Inflammatory macrophage (primary cell): ENCODE measurements at regions not wholly inside any gene's neighbourhood (a gene's known extent, or its start where the extent isn't known, plus 50 kb on each side); places are given as distances from the start of the nearest gene placed in this dataset.

Experiments used
- DNase-seq, 2 donors: peaks; one replicate each; pipeline ENCODE4 v3.0.0-alpha.2; 2020 to 2022

DNA sequence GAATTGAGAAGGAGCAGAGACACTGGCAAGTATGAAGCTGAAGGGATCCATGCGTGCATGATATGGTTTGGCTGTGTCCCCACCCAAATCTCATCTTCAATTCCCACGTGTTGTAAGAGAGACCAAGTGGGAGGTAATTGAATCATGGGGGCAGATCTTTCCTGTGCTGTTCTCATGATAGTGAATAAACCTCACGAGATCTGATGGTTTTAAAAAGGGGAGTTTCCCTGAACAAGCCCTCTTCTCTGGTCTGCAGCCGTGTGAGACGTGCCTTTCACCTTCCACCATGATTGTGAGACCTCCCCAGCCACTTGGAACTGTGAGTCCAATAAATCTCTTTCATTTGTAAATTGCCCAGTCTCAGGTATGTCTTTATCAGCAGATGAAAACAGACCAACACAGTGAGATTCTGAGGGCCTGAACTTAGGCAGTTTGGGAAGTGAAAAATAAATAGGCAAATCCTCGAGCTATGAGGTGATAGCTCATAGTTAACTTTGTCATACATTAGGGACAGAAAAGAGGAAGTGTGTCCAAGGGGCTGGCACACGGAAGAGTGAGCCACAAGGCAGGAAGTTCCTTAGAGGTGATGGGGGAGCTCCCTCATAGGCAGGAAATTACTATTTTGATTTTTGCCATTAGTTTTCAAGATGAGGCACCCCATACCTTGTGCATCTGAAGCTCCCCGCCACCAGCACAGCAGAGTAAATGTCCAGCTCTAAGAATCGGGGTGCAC is 658.8 kb upstream of the ID2 start:
- peak; percentile 77 to 78 for DNase-seq

DNA sequence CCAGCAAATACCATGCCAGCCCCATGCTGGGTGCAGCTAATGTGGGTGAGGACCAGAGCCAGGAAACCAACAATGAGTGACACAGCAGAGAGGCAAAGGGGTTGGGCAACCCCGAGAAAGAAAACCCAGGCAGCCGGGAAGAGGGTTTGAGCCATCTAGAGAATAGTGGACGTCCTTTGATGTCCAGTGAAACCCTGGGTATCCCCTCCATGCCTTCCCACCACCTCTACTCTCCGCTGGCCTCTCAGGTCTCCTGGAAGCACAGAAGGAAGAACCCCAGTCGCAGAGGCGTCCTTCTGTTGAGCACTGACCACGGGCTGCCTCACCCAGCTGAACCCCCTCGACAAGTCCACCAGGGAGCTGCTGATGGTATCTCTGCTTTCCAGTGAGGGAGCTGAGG is 657.4 kb upstream of the ID2 start:
- DNase-seq: no peak

DNA sequence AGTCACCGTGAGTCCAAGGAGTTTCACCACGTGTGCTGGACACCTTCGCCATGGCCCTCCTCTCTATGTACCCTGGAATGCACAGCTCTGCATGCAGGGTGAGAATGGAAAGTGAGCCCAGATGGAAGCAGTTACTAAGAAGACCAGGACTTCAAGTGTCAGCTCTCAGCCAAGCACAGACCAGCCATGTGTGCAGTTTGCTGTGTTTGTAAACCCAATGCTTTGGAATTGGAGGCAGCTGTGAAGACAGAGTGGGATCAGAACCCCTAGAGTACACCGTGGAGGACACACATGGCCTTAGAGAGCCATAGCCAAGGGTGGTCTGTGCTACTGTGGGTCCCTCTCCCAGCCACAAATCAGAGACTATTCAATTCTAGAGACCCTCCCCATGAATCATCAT is 655.5 kb upstream of the ID2 start:
- DNase-seq: no peak

DNA sequence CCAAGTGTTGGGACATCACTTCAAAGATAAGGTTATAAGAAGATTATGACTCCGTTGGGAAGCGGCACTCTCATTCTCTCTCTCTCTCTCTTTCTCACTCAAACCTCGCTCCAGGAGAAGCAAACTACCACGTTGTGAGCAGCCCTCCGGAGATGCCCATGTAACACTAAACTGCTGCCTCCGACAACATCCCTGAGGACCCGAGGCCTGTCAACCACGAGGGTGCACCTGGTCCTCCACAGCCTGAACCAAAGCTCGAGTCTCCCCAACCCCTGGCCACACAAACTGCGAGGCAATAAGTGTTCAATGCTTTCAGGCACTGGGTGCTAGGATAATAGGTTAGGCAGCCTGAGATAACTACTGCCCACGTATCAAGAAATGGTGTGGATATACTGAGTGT is 654.5 kb upstream of the ID2 start:
- no peak for DNase-seq

DNA sequence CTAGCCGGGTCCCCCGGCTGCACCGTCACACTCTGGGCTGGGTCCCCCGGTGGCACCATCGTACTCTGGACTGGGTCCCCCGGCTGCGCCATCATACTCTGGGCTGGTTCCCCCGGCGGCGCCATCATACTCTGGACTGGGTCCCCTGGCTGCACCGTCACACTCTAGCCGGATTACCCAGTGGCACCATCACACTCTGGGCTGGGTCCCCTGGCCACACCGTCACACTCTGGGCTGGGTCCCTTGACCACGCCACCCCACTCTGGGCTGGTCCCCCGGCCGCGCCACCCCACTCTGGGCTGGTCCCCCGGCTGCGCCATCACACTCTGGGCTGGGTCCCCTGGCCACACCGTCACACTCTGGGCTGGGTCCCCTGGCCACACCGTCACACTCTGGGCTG is 653.8 kb upstream of the ID2 start:
- DNase-seq: no peak

DNA sequence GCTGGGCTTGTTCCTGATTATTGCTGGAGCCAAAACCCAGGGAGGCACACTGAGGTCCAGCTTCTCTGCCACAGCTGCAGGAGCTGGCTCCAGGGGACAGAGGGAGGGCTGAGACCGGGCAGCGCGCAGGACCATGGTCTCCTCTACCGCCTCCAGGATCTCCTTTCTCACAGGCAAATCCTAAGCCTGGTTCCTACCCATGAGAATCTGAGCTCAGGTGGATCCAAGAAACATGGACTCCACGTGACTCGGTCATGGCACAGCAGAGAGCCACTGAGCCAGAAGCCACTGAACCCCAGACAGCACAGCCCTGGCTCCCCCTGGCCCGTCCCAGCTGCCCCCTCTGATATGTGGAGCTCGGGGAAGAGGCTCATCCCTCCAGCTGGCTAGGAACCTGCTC is 653.4 kb upstream of the ID2 start:
- DNase-seq: no peak

DNA sequence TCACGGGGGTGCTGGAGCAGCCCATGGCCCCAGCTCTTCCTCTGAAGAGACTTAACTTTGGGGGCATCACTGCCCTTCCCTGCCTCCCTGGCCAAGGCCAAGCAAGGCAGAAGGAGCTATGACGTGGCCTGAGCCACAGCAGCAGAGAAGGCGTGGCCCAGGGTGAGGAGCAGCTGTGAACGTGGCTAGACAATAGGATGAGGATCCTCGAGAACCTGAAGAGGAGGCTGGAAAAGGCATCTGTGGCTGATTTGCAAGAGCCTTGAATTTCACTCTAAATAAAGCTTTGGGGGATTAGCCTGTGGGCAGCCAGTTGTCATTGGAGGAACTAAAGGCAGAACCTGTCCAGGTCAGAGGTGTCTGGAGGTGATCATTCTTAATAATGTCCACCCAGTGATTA is 652.9 kb upstream of the ID2 start:
- DNase-seq: no peak

DNA sequence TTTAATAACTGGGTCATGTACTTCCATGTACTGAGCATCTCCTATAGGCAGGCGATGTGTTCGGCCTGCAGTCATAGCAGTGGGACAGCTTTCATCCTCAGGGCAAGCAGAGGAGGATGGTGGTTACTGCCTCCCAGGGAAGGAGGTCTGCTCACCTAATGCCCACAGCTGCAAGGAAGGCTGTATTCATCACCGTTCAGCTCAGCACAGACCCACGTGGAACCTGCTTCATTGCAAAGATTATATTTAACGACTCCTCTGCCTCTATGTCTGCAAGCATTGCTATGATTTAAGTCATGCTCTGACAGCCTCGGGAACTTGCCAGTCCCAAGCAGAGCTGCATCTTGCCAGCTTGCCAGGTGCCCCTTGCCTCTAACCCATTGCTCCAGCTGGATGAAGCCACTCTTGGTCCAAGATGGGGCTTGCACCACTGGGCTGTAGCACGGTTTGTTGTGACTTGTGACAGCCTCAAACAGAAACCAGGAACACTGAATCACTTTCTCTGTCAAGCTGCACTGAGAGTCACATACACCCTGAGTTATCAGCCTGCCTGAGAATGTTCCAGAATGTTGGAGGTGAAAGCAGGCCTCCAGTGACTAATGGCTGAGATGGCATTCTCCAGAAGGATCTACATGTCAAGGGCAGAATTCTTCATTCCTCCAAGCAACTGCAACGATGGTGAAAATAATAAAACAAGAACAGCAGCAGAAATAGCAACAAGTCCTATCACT is 651.1 kb upstream of the ID2 start:
- no peak for DNase-seq

DNA sequence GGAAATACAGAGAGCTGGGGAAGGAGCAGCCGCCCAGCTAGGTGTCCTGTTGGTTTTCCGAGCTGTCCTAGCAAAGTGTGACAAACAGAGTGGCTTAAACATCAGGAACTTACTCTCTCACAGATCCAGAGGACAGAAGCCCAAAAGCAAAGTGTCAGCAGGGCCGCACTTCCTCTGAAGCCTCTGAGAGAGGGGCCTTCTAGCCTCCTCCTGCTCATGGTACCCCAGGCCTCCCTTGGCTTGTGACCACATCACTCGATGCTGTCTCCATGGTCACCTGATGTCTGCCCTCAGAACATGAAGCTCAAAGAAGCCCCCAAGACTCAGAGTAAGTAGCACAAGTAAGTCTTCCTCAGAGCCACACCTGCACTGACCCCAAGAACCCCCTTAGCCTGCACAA is 650.5 kb upstream of the ID2 start:
- no peak for DNase-seq

DNA sequence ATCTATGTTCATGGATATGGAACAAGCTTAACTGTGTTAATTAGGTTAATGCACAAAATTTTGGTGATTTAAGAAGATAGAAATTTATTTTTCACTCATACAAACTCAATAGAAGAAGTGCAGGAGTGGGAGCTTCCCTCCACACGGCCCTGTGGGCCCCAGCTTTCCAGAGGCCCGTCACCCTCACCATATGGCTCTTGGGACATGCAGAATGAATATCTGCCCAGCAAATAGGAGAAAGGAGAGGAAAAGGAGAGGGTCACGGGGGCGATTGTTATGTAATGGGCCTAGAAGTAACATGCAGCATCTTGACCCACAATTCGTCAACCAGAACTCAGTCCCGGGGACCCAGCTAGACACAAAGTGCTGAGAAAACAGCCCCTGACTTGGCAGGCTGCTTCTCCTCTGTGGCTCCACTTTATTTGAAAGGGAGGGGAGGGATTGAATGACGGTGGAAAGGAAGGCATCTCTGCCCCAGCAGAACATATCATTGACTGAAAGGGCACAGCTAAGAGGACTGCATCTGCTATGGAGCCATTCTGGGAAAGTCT is 648.2 kb upstream of the ID2 start:
- no peak for DNase-seq

DNA sequence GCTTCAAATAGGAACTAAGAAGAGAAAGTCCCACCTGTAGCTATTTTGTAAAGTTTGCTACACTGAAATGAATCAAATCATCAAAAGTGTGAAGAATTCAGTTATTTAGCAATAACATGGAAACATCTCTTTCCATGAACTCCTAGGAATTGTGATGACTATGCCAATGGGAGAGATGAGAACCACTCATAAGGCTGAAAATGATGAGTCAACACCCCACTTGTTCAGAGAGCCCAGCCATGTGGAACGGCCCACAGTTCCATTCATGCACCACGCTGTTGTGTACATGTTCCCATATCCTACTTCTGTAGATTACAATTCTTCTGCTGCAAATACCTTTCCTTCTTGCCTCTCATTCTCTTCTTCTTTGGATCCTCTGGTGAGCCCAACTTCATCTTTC is 645.5 kb upstream of the ID2 start:
- DNase-seq: no peak

DNA sequence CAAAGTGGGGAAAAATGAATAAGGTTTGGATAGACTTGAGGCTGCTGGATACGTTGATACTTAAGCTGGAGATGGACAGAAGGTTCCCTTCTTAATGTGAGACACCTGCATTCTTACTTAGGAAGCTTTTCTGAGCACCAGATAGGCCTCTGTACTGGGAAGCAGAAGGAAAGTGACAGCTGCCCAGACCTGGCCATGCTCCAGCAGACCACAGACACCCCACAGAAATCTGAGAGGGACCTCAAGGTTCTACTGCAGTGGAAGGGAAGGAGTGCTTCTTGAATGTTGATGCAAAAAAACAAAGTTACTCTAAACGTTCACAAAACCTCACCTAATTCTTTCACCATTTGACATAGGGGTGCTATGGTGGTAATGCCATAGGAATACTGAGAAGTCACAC is 642.1 kb upstream of the ID2 start:
- DNase-seq: no peak

DNA sequence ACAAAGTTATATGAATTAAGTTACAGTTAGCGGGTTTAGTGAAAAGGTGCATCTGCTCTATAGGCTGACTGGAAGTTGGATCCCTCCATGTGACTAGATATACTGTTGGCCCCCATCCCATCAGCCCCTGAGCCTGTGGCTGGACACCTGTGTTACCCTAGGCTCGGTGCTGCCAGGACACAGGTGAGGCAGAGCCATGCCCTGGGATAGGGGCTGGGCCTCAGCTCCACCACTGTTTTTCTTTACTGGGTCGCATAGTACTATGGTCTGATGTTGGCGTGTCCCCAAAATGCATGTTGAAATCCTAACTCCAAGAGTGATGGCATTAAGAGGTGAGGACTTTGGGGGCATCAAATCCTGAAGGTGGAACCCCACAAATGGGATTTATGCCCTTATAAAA is 638.6 kb upstream of the ID2 start:
- DNase-seq: no peak

DNA sequence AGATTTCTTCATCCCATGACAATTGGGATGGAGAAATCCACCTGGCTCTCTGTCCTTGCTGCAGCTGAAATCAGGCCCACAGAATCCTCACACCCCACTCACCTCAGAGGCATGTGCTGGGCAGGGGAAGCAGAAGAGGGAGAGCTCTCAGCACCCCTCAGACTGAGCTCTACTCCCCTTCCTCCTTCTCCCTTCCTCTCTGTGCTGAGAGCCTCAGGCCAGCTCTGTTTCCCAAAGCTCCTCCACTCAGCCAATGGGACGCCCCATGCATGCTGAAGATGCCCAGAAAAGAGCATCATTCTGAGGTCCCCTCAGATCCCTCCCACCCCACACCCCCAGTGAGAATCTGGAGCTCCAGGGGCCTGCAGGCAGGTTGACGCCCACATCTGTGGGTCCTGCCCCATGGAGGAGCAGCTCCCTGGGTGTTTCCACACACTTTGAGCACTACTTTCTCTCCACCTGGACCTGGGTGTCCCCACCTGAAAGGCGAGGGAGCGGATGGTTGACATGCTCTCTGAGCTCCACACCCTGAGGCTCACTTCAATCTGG is 637.7 kb upstream of the ID2 start:
- no peak for DNase-seq

DNA sequence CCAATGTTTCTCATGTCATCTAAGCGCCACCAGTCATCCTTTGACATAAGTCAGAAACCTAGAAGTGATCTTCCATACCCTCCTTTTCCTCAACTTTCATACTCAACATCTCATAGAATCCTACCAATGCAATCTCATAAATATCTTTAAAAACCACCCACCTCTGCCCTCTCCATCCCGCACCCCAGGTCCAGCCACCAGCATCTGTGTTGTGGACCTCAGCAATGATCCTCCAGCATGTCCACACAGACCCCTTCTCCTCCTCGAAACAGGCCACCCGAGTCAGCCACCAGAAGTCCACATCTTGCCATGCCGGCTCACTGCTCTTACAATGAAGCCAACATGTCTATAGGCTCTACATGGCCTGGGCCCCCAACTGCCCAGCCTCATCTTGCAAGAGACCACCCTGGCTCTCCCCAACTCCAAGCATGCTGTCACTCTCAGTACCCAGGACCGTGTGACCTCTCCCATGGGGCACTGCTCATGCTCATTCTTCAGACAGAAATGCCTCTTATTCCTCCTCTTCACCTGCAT is 636.7 kb upstream of the ID2 start:
- DNase-seq: no peak

DNA sequence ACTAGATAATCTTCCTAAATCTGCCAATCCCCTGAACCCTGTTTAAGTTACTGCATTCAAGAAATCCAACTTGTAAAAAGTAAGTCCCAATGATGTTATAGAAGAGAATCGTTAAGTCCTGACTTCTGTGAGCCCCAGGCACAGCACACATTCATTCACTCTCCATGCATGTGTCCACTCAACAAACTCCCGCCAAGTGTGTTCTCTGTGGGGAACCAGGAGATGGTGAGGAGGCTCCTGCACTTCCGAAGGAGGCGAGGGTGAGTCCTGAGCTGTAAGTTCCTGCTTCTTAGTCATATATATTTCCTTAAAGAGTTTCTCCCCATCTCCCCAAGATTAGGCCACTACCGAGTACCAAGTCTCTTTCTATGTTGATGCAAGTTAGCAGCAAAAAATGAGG is 635.0 kb upstream of the ID2 start:
- no peak for DNase-seq

DNA sequence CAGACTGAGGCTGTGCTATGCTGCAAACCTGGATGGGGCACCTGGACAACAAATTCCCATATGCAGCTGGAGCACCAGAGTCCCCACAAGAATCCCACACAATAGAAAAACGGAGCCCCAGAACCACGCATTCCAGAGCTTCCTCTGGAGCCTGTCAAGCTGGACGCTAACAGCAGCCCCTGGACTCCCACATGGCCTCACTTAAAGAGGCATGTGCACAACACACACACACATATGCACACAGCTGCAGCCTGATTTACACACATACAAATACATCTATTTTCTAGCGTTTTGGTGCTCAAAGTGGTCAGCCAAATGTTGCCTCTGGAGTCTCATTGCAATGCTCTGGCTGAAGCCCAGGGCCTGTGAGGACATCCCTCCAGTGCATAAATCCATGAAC is 632.7 kb upstream of the ID2 start:
- no peak for DNase-seq

DNA sequence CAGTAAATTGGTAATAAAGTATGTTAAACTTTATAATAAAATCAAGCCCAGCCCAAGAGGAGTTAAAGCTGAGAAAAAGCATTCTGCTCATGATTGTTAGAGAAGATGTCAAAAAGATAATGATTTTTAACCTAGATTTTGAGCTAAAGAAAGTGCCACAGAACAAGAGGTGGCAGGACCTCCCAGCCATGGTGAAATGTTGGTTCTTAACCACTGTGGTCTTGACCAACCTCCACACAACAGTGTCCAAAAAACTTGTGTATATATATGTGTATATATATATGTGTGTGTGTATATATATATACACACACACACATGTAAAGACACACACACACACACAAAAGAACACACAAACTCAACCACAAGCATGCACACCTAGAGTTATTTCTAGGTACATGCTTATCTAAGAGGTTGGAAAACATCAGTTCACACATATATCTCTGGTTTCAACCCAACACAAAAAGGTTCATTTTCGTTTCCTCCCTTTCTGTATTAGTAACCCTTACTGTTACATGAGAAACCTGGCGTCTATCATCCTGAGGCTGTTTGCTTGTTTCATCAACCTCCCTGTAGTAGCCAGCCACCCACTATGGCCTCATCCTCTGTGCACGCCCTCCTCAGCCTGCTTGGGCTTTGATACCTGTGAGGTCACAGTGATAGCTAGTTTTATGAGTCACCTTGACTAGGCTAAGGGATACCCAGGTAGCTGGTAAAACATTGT is 631.8 kb upstream of the ID2 start:
- DNase-seq: no peak

DNA sequence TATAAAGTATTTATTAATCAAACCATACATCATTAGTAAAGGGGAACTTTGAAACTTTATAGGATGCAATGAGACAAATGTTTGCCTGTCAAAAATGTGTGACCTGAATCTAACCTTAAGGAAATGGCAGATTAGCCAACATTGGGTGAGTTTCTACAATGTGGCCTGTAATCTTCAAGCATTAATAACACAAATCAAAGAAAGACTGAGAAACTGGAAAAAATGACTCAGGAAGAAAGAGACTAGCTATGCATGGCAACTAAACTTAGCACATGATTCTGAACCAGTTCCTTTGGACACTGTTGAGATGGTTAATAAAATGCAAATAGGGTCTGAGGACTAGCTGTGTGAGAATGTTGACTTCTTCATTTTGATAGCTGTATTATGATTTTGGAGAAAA is 628.6 kb upstream of the ID2 start:
- peak in 1 of 2 donors; percentile 28 for DNase-seq

DNA sequence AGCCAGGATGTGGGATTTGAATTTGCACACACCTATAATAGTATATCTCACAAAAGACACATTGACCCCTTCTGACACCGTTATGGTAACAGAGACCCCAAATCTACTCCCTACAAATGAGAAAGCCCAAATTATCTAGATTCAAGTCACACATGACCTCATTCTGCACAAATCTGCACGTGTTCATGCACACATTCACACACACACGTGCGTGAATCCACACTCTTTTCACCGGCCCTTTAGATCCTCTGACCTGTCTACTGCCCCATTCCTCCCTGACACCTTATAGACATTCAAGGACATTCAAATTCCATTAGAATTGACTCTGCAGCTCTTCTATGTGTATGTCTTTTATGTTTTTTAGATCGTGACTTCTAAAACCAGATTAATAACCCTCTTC is 627.8 kb upstream of the ID2 start:
- DNase-seq: no peak

DNA sequence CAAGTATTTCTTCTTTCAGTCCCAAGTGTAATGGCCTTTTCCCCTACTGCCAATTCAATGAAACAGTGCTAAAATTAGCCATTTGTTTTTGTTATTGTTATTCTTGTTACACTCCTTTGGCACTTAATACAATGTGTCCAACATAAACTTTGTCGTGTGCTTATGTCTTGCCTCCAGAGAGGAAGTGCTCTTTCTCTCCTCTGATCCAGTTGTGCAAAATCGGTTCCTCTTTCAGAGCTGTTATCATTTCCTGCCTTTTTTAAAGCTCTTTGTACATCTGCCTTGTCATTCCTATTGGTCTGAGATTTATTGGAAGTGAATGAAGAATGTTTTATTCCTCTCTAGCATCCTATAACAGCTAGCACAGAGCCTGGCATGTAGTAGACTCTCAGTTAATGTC is 623.2 kb upstream of the ID2 start:
- DNase-seq: peak; percentile 81 to 89

DNA sequence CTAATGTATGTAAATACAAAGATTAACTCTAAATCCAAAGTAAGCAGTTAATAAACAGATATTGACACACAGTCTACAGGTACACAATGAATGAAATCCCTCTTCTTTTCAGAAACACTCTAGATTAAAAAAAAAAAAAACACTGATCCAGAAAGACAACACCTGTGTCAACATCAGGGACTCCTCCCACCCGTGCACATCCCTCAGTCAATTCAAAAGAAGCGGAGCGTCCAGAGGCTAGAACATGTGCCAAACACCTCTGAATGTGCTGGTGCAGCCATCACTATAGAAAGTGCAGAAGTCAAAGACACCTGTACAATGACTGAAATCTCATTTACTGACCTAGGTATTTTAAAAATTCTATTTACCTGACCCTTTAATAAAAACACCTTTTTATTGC is 622.6 kb upstream of the ID2 start:
- no peak for DNase-seq

DNA sequence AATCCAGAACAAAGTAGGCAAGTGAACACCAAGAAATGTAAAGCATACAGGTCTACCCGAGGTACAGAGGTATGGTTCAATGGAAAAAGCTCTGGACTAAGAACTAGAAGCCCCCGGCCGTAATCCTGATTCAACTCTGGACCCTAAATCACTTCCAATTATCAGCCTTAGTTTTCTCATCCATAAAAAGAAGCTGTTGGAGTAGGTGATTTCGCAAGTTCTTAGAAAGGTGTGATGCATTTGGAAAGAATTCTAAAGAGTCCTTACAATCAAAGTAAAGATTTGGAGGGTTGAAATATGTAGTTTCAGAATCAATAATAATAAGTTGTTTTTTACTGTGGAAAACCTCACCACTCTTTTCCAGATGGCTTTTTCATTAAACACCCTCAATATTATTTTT is 622.1 kb upstream of the ID2 start:
- no peak for DNase-seq
